HG03025 (cell line): ENCODE measurements at regions not wholly inside any gene's neighbourhood (a gene's known extent, or its start where the extent isn't known, plus 50 kb on each side); places are given as distances from the start of the nearest gene placed in this dataset.

Experiments
- ATAC-seq: cut with Tn5 transposase; IDR thresholded peaks from one replicate; pipeline ENCODE4 v1.9.1; 2021; ENCODE audit warnings: mild to moderate bottlenecking, moderate library complexity; ENCODE audit not compliant: unreplicated experiment, low FRiP score

DNA sequence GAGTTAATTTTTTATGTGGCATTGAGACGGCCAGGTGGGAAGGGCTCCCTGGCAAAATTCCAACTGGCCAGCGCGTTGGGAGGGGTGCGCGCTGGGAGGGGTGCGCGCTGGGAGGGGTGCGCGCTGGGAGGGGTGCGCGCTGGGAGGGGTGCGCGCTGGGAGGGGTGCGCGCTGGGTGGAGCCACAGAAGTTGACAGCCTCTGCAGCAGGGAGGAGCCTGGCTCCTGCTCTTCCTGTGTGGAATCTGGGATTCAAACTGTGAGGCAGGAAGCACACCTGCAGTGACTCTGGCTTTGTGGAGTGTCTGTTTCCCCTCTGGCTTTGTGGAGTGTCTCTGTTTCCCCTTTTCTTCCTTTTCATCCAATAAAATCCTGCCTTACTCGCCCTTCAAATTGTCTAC lies 147.9 kb upstream of the CBLN2 start:
- no peak for ATAC-seq

DNA sequence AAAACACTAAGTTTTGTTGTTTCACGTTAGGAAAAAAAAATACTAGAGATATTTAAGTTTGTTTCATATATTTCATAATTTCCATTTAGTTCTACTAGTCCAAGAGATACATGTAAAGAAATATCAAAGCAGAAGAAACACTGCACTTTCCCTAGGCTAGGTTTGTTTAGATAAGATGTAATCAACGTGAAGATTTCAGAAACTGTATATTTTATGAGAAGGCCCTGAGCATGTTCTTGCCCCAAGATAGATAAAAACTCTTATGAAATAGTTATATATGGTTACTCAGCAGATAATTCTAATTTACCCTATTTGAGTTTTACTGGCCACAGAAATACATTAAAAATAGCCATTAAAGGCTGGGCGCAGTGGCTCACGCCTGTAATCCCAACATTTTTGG lies 143.6 kb upstream of the CBLN2 start:
- no peak for ATAC-seq

DNA sequence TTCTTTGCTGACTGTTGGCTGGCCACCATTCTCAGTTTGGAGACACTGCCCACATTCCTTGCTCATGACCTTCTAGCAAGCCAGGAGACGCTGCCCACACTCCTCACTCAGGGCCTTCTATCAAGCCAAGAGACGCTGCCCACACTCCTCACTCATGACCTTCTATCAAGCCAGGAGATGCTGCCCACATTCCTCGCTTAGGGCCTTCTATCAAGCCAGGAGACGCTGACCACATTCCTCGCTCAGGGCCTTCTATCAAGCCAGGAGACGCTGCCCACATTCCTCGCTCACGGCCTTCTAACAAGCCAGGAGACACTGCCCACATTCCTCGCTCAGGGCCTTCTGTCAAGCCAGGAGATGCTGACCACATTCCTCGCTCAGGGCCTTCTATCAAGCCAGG lies 131.3 kb upstream of the CBLN2 start:
- ATAC-seq, result no peak

DNA sequence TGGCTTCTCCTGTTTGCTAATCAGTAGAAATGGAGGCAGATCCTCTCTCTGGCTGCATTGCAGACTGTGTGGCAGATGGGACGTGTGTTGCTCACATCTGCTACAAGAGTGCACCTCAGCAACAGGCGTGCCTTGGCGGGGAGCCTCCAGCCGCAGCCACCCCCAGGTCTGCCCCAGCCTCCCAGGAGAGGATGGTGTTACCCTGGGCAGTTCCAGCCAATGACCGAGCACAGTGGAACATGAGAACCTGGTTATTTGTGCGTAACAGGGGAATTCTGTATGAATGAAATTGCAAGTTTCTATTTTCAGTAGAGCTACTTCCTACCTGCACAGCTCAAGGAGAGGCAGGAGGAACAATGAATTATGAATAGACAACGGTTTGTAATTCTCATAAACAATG lies 130.6 kb upstream of the CBLN2 start:
- ATAC-seq, result peak; percentile 79

DNA sequence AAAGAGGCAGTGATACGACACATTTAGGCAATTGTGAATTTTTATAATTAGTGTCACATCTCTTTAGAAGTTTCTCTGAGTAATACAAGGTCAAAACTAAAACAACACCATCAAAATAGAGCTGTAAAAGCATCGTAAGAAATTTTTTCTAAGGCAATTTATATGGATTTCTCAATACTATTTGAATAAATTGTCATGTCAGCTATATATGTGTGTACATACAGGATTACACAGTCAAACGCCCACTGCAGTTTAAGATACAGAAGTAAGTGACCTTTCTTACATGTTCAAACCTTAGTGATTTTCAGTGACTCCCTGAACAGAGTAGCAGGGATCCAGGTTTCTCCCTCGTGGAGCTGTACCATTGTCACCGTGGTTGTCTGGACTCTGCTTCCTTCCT lies 129.1 kb upstream of the CBLN2 start:
- no peak for ATAC-seq

DNA sequence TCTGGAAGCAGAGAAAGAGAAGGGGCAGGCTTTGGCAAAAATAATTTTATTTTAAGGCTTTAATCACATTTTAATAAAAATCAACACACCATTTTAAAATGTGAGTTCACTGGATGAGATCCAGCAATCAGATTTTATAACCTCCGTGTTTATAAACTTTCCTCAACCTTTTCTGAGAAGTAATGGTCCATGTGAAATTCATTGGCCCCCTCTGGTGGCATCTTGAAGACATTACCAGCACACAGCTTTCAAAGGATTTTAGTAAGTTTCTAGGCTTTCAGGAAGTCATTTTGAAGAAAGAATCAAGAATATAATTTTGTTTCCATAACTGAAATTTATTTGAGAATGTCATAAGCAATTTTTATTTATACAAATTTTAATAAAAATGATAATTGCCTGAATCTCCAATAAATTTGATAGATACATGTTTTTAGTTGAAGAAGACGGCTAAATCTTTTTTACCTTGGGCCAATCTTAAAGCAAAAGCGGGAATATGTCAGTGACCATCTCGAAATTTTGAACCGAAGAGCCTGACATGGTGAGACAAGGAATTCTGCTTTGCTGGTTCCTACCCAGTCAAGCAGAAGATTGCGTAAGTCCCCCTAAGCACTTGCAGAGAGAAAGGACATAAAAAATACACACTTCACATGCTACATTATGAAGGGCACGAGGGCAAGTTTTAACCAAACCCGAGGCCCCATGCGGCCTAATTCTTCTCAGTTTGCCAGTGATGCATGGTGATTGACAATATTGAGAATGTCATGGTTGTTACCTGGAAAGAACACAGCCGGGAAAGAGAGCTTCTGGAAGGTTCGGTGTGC lies 128.4 kb upstream of the CBLN2 start:
- peak; percentile 43 for ATAC-seq

- ATAC-seq, result no peak
Observed at GRCh38 chr18:72667932-72668331, 123.8 kb upstream of the CBLN2 start.

- peak; percentile 96 for ATAC-seq
Observed at GRCh38 chr18:72652990-72653593, 109.0 kb upstream of the CBLN2 start.

DNA sequence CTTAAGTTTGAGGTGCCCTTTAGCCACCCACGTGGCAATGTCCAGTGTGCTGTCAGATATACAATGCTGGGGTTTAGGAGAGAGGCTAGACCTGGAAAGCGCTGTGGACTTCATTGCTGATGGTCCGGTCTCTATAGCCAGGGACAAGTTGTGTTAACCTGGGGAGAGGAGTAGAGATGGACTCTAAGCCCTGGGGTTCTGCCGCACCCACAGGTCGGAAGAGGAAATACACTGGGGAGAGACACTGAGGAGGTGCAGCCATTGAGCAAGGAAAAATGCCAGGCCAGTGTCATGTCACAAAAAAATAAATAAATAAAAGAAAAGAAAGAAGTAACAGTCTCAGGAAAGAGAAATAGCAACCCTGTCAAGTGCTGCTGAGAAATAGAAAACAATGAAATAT lies 106.9 kb upstream of the CBLN2 start:
- no peak for ATAC-seq

GRCh38 chr18:72648481-72648960 lies 104.4 kb upstream of the CBLN2 start:
- ATAC-seq, result no peak

DNA sequence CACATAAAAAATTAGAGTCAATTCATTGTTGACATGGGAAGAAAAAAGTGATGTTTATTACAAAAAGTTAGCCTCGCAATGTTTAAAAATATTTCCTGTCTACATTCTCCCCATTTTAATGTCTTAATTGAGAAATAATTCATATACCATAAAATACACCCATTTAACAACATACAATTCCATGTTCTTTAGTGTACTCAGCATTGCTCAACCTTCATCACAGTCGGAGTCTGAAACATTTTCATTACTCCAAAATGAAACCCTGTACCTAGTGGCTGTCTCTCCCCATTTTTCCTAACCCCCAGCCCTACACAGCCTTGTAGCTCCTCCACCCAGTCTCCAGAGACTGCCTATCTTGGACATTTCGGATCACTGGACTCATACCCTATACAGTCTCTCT lies 103.9 kb upstream of the CBLN2 start:
- no peak for ATAC-seq

DNA sequence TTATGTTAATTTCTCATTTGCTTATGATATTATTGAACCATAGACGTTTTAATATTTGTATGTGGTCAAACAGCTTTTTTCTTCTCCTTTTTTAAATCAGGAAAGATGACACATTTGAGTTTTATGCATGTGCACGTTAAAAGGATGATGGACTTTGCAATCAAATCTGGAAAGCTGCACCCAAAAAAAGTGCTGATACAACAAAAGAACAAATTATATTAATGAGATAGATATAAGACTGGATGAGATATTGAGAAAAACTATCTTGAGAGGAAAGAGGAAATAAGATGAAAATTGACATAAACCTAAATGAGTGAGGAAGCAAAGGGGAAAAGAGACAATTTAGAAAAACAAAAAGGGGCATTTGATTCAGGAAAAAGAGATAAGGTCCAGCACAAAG lies 96.4 kb upstream of the CBLN2 start:
- ATAC-seq, result no peak

- ATAC-seq, result no peak
Observed at GRCh38 chr18:72638376-72638775, 94.2 kb upstream of the CBLN2 start.

DNA sequence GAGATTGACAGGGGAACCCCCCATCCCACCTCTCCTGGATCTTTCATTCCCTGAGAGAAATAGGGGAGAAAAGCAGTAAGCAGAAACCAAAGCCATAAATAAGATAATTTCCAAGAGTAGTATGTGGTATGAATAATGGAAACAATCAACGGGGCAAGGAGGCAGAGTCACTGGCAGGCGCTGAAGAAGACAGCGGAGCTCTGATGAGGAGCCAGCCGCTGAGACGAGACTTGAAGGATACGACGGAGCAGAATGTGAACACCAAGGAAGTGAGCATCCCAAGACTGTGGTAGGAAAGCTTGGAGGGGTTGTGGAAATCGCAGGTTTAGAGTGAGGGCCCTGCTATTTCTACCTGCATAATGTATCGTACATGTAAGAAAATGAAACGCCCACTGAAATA lies 93.6 kb upstream of the CBLN2 start:
- ATAC-seq, result no peak

DNA sequence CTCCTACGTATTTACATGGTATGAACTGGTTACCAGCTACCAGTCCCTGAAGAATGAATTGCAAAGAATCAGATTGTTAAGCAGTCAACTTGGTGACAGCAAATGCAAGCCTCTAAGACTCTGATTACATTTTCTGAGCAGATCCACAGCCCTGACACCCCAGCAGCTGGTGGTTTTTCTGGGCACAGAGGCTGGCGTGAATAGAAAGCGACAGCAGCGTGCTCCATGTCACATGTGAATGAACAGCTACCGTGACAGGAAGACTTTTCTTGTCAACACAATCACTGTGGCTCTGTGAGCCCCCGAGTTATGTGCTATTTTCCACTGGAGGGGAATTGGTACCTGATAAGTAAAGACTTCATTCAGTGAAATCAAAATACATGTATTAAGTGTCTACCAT lies 93.2 kb upstream of the CBLN2 start:
- ATAC-seq, result no peak

- ATAC-seq, result no peak
Observed at GRCh38 chr18:72636611-72637010, 92.5 kb upstream of the CBLN2 start.

GRCh38 chr18:72634500-72634899 lies 90.4 kb upstream of the CBLN2 start:
- no peak for ATAC-seq

- no peak for ATAC-seq
Observed at GRCh38 chr18:72630991-72631390, 86.8 kb upstream of the CBLN2 start.

- no peak for ATAC-seq
Observed at GRCh38 chr18:72623444-72623843, 79.3 kb upstream of the CBLN2 start.

DNA sequence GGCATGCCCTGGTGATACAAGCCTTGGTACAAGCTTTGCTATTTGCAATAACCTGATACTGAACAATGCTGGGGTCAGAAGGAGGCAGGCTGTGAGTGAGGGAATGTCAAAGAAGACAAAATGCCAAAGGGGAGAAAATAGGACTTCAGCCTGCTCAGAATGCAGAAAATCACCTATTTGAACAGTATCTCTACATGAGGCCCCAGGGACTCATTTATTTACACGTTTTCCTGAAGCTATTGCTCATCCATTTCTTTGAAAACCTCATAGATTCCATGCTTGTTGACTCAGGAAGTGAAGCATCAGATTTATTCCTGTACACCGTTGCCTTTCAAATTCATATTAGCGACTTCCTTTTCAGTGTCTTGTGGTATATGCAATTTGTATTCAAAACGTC lies 69.4 kb upstream of the CBLN2 start:
- no peak for ATAC-seq

- no peak for ATAC-seq
Observed at GRCh38 chr18:72612894-72613533, 68.9 kb upstream of the CBLN2 start.

GRCh38 chr18:72605376-72605775 lies 61.2 kb upstream of the CBLN2 start:
- ATAC-seq, result no peak
